ENCODE measurements at regions not wholly inside any gene's neighbourhood (a gene's known extent, or its start where the extent isn't known, plus 50 kb on each side); places are given as distances from the start of the nearest gene placed in this dataset.

- in situ Hi-C loops (cut with HindIII; ENCODE audit: low sequenced_read_pairs): no loop called here
- no peak overlapping the region for H3K4me3 ChIP-seq (ENCODE audit: low read depth, low read length)
- TF ChIP-seq CTCF (IDR thresholded peaks at IDR 0.05; ENCODE audit: low read depth, low read length, missing control alignments): no peak
- DNase-seq (ENCODE audit: low read depth): no peak
These were observed 79.9 kb upstream of the EN2 start for GRCh38 chr7:155377838-155378579.

- no peak for TF ChIP-seq CTCF (IDR thresholded peaks at IDR 0.05; ENCODE audit: low read depth, low read length, missing control alignments)
- in situ Hi-C loops (cut with HindIII; ENCODE audit: low sequenced_read_pairs): no loop called here
- H3K4me3 ChIP-seq (ENCODE audit: low read depth, low read length): no peak overlapping the region
- no peak for DNase-seq (ENCODE audit: low read depth)
These were observed 79.4 kb upstream of the EN2 start for GRCh38 chr7:155378580-155378934.

GRCh38 chr7:155378959-155379871, 78.7 kb upstream of the EN2 start:
- in situ Hi-C loops (cut with HindIII; ENCODE audit: low sequenced_read_pairs): no loop called here

GRCh38 chr7:155380221-155380861, 77.6 kb upstream of the EN2 start:
- in situ Hi-C loops (cut with HindIII; ENCODE audit: low sequenced_read_pairs): no loop called here

More at GRCh38 chr7:155378959-155379871, 78.7 kb upstream of the EN2 start:
- DNase-seq (ENCODE audit: low read depth): no peak
- TF ChIP-seq CTCF (IDR thresholded peaks at IDR 0.05; ENCODE audit: low read depth, low read length, missing control alignments): no peak
- H3K4me3 ChIP-seq (ENCODE audit: low read depth, low read length): no peak overlapping the region

GRCh38 chr7:155380976-155381851, 76.7 kb upstream of the EN2 start:
- no peak for TF ChIP-seq CTCF (IDR thresholded peaks at IDR 0.05; ENCODE audit: low read depth, low read length, missing control alignments)
- in situ Hi-C loops (cut with HindIII; ENCODE audit: low sequenced_read_pairs): no loop called here
- no peak for DNase-seq (ENCODE audit: low read depth)
- peak overlapping the region; percentile 15 for H3K4me3 ChIP-seq (ENCODE audit: low read depth, low read length)

More at GRCh38 chr7:155380221-155380861, 77.6 kb upstream of the EN2 start:
- no peak overlapping the region for H3K4me3 ChIP-seq (ENCODE audit: low read depth, low read length)
- peak; percentile 87 for TF ChIP-seq CTCF (IDR thresholded peaks at IDR 0.05; ENCODE audit: low read depth, low read length, missing control alignments)
- DNase-seq (ENCODE audit: low read depth): peak; percentile 27

Data from astrocyte of the cerebellum (primary cell).